ENCODE measurements at regions not wholly inside any gene's neighbourhood (a gene's known extent, or its start where the extent isn't known, plus 50 kb on each side); places are given as distances from the start of the nearest gene placed in this dataset.

DNA sequence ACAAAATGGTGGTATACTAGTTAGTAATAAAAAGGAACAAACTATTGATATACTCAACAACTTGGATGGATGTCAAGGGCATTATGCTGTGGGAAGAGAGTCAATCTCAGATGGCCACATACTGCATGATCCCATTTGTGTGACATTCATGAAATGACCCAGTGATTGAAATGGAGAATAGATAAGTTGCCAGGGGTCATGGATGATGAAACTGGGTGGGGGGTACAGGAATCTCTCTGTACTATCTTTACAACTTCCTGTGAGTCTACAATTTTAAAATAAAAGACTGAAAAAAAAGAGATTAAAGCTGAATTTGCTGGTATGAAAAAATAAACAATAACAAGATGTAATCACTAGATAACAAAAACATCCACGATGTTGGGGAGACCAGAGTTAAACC lies 70.5 kb upstream of the CDYL2 start:
- no peaks in the 10 kb centered on the region for H3K4me1 ChIP-seq
- peaks cover 0 to 4% (median 0%) of the 10 kb centered on the region in 7 donors for H3K27me3 ChIP-seq (replicated peaks in 1 of 7)
- DNase-seq, result no peak
- H3K9me3 ChIP-seq, result no peaks in the 10 kb centered on the region
- TF ChIP-seq CTCF (IDR thresholded peaks at IDR 0.05 in 8 of 11, conservative IDR thresholded peaks at IDR 0.05 in 3 of 11), result no peak
- no peak for TF ChIP-seq POLR2AphosphoS5 (IDR thresholded peaks at IDR 0.05)
- TF ChIP-seq POLR2A (IDR thresholded peaks at IDR 0.05), result no peak
- intact Hi-C loops (cut with DNase I; ENCODE audit: low total_unique reads), result no loop called here
- H3K27ac ChIP-seq, result no peak overlapping the region
- 57 to 69% (median 60%) methylated on average over 1 of the region's 1 CpG for WGBS, 5 donors
- no peaks in the 10 kb centered on the region for H3K36me3 ChIP-seq
- H3K4me3 ChIP-seq, result no peak overlapping the region

DNA sequence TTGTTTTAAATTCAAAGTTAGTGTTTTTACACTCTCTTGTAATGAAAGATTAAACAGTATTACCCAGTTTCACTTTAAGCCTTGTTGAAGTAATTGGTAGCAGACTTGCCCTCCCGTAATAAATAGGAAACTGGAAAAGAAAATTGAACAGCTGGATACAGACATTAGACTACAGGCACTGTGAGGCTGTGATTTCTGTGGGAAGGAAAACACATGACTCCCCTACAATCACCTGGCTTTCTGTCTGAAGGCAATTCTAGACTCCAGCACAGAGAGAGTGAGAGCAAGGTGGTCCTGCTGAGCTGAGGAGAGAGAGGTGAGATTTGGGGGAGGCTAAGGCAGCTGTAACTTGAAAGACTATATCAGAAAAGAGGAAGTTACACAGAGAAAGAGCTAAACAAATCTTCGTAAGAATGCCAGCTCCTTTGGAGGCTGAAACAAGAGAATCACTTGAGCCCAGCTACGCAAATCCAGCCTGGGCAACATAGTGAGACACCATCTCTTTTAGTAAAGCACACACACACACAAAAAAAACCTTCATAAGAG lies 57.8 kb upstream of the CDYL2 start:
- peaks cover 0 to 22% (median 15%) of the 10 kb centered on the region in 8 donors for H3K9me3 ChIP-seq
- intact Hi-C loops (cut with DNase I; ENCODE audit: low total_unique reads), result no loop called here
- TF ChIP-seq POLR2AphosphoS5 (IDR thresholded peaks at IDR 0.05) (no peak), POLR2A (IDR thresholded peaks at IDR 0.05) (no peak), CTCF (IDR thresholded peaks at IDR 0.05 in 8 of 11, conservative IDR thresholded peaks at IDR 0.05 in 3 of 11) (no peak)
- no peak overlapping the region for H3K4me3 ChIP-seq
- no peaks in the 10 kb centered on the region for H3K36me3 ChIP-seq
- 23 to 34% (median 32%) methylated on average over 3 of the region's 3 CpGs for WGBS, 5 donors
- H3K27me3 ChIP-seq (replicated peaks in 1 of 7), result peaks cover 0 to 20% (median 0%) of the 10 kb centered on the region in 7 donors
- no peaks in the 10 kb centered on the region for H3K4me1 ChIP-seq
- DNase-seq, result no peak
- H3K27ac ChIP-seq, result no peak overlapping the region

Data from spleen (tissue), 11 donors.